Activated T-cell treated with anti-CD3 and anti-CD28 coated beads, Interleukin-2, amount 50 U/mL, for 48 hours (primary cell): ENCODE measurements at regions not wholly inside any gene's neighbourhood (a gene's known extent, or its start where the extent isn't known, plus 50 kb on each side); places are given as distances from the start of the nearest gene placed in this dataset.
"Not testable (repeated sequence)": the region's sequence is repeated elsewhere in the genome, so short reads cannot be mapped to it uniquely, and the experiment has no call there.

ENCODE experiments used
- DNase-seq, 2 experiments: peaks; one replicate each; pipeline ENCODE4 v3.0.0-alpha.2; 2020

DNA sequence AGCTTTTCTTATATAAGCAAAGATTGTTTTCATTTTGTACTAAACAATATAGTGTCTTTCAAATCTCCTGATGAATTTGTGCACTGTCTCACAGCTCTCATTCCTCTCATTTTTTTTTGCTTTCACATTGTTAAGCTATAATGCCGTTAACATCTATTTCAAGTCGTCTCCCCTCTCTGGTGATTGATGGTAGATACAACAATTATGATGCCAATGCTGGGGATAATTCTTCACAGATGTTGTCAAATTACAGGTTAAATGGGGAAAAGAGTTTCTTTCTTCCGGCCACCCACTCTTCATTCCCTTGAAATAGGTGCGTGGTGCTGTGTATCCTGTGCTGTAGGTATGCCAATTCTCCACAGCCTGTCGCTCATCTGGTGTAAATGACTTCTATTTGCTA is 1053.7 kb upstream of the ZEB2 start:
- DNase-seq = no peak

DNA sequence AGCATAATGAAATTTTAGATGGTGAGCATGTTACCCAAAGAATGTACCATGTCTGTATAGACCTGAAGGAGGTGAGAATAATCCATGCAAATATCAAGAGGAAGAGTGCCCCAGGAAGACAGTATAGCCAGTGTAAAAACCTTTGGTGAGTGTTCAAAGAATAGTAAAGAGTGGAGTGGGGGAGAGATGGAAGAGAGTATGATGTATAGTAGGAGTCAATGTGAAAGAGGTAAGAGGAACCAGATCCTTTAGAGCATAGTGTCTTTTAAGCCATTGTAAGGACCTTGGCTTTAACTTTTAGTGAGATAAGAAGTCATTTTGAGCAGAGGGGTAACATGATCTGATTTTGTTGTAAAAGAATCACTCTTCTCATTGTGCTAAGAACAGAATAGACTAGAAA is 1052.3 kb upstream of the ZEB2 start:
- DNase-seq = no peak

DNA sequence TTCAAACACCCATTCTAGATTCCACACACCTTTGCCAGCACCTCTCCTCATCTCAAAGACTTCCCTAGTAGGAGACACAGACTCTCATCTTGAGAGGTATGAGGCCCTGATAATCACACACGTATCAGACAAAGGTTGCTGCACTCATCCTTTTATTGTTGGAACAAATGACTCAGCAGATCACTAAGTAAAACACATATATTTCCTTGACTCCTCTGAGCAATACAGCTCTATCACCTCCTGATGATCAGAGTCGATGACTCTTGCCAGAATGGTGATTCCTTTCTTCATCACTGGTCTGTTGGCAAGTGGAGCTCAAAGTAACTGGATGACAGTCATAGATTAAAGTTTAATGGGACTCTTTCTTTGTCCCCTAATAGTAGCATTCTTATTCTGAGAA is 1049.2 kb upstream of the ZEB2 start:
- DNase-seq = no peak

DNA sequence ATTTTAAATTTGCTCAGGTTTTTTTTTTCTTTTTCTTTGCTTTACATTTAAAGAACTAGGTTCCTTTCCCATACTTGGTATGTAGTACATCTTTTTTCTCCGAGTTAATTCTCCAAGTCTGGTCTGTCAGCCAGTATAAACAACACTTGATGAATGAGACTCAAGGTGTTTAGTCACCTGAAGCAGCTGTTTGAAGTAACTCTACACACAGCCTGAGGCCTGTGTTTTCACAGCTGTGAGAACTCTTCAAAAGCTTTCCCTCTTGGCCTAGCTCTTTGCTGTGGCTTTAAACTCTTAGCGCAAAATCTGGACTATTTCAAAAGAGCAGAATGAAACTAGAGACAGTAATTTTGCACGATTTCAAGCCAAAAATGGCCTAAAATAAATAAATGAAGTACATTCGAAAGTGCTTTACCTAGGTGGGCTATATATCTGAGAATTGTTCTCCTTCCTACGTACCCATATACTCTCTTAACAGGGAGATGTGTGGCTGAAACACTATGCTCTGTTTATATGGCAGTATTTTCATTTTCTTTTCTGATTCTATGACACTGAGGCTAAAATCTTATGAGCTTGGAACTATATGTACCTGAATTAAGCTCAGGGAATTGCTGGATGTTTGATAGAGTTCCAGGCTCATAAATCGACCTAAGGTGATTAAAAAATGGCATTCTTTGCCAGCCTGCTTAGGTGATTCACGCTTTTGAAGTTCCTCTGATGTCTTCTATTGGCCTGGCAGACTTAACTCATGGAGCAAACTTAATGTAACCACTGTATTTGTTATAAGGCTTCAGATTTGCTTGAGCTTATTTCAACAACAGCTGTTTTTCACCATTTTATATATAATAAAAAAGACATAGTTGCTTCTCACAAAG is 1044.1 kb upstream of the ZEB2 start:
- DNase-seq = no peak

DNA sequence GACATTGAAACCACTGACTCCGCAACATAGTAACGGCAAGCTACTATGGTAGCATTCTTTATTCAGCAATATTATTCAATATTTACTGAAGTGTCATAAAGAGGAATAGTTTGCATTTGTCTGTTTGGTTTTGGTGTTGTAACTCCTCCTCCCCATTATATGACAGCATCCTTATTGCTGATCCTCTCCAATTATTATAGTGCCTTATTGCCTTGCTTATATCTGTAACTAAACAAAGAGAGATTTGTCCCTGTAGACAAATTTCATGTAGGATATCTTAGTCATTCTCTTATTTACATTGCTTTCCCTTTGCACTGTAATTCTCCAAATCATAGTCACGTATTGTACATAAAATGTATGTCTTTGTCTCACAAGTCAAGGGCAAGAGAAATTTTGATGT is 1041.2 kb upstream of the ZEB2 start:
- DNase-seq = no peak

DNA sequence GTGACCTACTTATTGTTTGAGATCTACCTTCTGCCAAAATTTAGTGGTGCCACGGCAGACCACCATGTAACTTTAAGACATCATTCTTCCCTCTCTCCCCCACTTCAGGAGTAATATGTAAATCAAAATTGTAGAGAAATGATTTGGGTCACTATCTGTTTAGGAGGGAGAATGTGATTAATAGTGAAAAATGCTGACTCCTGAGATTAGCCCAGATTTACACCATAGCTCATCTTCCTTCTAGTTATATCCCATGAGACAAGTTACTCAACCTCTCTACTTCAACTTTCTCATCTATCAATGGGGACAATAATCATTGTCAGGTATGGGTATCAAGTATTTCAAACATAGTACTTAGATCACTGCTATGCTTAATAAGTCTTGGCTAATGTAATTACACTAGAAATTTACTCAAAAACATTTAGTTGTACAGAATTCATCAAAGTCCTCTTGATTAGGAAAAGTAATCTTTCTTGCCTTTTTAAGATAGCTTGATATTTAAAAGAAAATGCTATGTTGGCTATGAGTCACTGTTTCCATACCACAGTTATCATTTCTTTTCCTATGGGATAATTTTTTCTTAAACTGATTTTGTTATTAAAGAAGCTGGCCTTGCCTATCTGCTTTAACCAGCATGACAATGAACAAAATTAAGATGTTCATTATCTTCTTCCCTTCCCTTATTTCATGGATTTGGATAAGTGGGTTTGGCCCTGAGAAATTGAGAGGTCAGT is 1038.9 kb upstream of the ZEB2 start:
- no peak for DNase-seq

DNA sequence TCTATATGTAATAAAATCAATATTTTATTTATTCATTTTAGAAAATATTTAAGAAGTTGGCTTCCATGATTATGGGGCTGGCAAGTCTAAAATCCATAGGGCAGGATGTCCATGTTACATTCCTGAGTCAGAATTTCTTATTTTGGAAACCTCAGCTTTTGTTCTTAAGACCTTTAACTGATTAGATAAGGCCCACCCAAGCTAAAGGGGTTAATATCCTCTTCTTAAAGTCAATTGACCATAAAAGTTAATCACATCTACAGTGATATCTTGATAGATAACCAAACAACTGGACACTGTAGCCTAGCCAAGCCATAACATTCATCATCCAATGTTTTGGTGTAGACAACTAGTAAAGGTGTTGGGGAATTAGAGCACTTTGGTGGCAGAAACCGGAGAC is 1035.4 kb upstream of the ZEB2 start:
- DNase-seq = no peak

DNA sequence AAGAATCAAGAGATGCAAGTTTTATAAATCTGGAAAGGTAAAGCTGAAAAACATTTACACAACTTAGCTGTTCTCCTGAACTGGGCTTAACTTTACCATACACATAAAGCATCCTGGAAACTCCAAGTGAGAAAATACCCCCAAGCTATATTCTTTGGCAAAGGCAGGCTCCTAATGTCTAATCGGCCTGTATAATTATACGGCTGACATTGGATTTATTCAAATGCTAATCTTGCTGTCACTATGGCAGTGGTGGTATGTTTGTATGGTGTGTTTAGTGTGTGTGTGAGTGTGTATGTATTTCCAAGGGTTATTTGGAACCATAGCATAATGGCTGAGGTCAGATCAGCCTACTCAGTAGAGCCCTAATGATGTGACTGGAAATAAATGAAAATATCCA is 1031.8 kb upstream of the ZEB2 start:
- no peak for DNase-seq

DNA sequence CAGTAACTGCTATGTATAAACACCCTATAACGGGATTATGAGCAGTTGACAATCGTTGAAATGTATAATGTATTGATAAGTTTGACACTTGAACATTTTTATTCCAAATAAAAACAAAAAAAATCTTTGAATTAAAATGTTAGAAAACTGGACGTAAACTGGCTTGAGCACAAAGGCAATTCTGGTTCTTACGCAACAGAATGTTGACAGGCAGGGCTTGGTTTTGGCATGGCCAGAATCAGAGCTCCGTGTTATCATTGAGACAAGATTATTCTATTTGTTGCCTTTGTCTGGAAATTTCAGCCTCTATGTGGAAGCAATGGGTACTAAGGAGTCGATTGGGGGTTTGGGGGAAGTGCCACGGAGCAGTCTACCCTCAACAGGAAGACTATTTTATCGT is 1028.6 kb upstream of the ZEB2 start:
- no peak for DNase-seq

DNA sequence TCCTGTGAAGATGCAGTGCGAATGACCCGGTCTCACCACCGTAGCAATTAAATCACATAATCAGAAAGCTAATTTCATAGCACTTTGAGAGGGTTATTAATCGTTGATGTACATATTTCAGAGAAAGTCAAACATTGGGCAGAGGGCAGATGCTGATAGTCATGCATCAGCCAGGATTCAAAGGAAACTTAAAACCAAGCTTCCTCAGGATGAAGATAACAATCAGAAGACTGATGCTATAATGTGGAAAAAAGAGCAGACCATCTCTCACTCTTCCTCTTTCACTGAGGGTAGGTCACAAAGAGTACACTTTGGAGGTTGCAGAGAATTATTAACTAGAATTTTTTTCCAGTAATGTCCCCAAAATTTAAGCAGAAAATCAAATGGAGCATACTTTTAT is 1027.7 kb upstream of the ZEB2 start:
- no peak for DNase-seq

DNA sequence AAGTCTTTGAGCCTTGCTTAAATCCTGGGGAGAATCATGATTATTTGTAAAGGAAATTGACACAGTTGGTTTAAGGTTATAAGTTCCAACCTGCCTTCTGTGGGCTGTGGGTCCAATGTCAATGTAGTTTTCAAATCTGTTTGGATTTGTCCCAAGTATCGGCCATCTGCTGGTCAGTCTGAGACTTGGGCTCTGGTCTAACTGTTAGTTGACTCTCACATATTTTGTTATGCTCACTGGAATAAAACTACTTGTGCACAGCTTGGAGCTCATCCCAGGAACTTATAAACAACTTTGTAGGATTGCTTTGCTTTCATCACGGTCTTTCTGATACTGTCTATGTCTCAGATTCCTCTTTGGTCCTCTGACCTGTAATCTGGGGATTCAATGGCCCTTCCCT is 1026.2 kb upstream of the ZEB2 start:
- no peak for DNase-seq

DNA sequence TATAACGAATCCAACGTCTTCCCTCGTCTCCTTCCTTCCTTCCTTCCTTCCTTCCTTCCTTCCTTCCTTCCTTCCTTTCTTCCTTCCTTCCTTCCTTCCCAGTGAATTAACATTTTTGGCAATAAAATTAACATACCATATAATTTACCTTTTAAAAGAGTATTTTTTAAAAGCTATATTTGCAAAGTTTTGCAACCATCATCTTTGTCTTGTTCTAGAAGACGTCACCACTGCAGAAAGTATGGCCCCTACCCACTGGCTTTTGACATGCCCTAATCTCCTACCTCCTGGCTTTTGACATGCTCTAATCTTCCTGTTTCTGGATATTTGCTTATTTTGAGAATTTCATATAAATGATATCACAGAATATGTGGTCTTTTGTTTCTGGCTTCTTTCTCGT is 1023.9 kb upstream of the ZEB2 start:
- no peak for DNase-seq

DNA sequence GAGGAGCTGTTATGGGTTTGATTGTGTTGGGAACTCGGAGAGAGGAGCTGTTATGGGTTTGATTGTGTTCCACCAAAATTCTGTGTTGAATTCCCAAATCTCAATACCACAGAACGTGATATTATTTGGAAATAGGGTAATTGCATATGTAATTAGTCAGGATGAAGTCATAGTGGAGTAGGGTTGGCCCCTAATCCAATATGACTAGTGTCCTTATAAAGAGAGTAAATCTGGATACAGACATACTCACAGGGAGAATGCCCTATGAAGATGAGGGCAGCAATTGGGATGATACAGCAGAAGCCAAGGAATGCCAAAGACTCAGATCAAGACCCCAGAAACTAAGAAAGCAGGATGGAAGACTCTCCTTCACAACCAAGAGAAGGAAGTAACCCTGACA is 1023.2 kb upstream of the ZEB2 start:
- DNase-seq = no peak

DNA sequence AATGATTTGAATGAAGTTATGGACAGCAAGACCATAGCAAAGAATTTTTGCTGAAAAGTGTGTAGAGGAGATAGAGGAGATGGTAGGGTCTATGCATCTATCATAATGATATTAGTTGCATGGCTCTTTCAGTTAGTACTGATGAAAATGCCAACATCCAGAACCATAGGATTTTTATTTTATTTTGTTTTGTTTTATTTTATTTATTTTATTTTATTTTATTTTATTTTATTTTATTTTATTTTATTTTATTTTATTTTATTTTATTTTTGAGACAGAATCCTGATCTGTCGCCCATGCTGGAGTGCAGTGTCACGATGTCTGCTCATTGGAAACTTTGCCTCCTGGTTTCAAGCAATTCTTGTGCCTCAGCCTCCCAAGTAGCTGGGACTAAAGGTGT is 1021.1 kb upstream of the ZEB2 start:
- no peak for DNase-seq

DNA sequence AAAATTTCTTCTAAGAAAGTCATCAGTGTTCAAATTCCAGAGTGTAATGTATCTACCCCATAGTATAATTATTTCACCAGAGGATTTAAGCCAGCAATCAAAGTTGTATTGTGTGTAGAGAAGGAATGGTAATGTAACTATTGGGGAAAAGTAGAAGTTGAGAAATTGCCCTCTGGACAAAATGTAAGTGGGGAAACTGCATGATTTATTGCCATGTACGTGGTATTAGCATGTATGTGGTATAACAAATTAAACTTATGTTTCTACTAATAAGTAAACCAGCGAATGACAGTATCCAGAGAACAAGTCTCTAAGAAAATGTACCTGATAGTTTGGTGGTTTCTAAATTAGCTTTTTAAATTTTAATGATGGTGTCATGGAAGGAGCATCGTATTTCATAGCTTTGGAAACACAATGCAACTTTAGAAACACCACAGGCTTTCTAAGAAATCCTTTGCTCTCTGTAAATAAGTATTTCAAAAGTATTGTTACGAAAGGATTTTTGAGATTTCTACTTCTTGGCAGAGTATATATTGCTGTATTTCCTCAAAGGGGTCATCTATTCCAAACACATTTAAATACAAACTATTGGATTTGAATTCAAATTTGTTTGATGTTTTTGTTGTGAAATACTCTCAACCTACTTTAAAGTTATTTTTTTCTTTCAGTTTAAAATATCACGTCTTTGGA is 1018.9 kb upstream of the ZEB2 start:
- no peak for DNase-seq

DNA sequence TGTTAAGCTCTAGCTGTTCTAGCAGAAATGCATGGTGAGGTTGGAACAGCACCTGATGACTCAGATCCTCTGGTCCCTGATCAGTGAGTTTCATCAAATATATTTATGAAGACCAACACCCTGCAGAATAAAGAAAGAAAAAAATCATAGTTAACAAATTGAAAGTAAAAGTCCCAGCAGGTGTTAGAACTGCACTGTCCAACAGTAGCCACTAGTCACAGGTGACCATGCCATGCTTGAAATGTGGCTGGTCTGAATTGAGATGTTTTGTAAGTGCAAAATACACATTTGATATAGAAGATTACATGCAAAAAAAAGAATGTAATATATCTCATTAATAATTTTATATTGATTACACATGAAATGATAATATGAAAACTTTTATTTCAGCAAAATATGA is 1010.7 kb upstream of the ZEB2 start:
- no peak for DNase-seq

DNA sequence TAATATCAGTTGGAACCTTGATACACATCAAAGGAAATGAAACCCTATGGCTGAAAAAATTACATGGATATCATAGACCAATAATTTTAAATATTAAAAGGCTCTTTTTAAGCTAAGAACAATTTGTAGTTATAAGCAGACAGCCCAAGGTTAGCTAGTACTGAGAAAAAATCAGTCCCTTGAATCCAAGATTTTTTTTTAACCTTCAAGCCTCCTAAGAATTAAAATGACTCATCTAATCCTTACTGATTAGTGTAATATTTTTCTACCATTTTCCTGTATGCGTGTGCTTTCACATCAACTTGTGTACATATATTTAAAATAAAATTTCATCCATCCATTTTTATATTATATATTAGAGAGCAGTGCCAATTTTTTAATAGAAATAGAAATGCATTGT is 1004.9 kb upstream of the ZEB2 start:
- DNase-seq = no peak

DNA sequence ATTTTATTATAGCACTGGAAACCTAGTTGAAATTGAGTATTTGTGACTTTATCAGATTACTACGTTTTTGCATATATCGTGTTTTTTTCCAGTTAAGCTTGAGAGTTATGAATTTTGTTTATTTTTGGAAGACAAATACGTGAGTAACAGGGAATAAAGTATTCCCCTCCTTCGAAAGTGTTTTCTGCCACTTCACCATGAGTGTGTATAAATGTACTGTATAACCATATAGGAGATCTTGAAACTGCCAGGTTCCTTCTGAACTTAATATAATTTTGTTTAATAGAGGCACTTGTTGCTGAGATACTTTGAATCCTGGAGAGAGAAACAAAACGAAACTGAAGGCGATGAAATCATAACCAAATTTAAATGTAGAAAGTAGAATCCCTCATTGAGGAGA is 1004.4 kb upstream of the ZEB2 start:
- no peak for DNase-seq

DNA sequence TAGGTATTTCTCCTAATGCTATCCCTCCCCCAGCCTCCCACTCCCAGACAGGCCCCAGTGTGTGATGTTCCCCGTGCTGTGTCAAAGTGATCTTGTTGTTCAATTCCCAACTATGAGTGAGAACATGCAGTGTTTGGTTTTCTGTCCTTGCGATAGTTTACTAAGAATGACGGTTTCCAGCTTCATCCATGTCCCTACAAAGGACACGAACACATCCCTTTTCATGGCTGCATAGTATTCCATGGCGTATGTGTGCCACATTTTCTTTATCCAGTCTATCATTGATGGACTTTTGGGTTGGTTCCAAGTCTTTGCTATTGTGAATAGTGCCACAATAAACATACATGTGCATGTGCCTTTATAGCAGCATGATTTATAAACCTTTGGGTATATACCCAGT is 999.3 kb upstream of the ZEB2 start:
- not testable (repeated sequence) for DNase-seq

DNA sequence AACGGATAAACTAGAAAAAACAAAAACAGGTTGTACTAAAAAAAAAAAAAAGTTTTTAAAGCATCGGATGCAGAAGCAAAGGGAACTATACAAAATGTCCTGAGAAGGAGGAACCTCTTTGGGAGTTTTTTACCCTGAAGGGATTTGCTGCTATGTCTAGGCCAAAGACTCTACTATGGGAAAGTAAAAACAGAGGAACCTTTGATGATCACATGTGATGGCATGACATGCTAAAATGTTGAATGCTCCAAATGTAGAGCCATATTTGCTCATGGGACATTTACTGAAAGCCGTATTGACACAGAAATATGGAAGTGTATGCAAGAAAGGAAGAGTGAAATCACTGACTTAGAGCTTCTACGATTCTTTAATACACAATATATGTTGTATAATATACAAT is 992.0 kb upstream of the ZEB2 start:
- no peak for DNase-seq

DNA sequence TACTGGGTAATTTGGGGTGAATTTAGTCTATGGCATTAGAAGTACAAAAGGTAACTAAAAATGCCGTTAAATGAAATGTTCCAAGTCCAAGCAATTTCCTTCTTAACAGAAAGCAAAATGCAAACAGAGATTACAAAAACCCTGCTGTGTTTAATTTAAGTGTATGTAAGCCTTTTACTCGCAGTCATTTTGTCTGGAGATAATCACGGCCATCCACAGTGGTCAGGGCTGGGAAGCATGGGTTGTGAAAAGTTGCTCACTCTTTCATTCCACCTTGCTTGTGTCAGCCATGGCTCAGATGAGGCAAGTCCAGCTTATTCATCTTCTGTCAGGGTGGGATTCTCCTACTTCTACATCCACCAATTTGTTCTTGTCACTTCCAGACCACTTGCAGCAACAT is 983.6 kb upstream of the ZEB2 start:
- no peak for DNase-seq

DNA sequence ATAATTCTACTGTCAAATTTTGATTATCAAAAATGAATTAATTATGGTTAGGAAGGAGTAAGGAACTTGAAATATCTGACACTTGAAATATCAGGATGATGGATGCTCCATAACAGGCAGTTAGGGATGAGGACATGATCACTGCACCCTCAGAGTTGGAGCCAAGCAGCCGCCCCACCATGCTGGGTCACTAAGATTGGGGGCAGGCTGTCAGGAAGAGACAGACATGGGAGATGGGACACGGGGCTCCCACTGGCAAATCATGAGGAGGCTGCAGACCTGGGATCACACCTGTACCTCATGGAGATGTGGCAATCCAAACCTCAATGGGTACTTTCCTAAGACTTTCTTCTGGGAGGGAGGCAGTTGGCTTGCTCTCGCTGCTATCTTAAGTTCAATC is 982.0 kb upstream of the ZEB2 start:
- no peak for DNase-seq

DNA sequence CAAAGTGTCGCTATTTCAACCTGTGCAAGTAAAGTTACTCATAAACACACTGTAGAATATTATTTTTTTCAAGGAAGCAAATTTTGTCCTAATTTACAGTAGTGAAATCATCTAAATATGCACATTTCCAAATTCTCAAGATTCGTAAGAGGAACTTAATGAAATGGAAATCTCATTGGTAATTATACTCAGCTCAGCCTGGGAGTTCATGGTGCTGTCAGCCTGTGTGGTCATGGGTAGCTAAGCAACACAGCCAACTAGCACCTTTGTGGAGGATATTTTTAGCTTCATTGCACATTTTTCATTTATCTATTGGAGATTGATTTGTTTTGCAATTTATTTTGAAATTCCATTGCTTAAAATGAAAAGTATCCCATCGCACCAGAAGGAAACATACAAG is 975.7 kb upstream of the ZEB2 start:
- no peak for DNase-seq

DNA sequence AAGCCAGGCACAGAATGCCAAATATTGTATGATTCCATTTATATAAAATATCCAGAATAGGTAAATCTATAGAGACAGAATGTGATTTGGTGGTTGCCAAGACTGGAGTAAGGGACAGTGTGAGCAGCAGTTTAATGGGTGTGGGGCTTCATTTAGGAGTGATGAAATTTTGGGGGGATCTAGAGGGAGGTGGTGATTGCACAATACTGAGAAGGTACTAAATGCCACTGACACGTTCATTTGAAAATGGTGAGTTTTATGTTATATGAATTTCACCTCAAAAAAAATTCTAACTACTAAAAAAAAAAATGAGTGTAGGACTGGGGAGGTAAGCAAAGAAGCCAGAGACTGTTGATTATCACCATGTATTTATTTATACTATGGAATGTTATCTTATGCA is 974.5 kb upstream of the ZEB2 start:
- DNase-seq = no peak
